ENCODE measurements at regions not wholly inside any gene's neighbourhood (a gene's known extent, or its start where the extent isn't known, plus 50 kb on each side); places are given as distances from the start of the nearest gene placed in this dataset.

DNA sequence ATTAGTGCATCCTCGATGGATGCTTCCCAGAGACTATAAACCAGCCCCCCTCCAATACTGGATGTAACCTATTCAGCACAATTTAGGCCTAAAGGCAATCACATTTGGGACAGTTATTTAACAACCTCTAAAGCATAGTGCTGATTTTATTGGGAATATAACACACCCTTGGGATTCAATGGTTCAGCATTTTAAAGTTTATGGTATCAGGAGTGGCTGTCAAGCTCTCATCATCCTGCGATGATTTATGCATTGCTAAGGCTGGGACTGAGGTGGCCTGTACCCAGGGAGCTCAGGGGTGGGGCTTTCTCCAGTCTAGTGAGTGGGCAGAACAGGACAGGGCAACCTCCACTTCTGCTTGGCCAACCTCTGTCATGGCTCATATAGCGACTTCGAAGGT lies 464.9 kb downstream of the INHBA start:
- H3K4me3 ChIP-seq (ENCODE audit: low read depth in 1 of 3, low read length in 3 of 3) = no peak overlapping the region
- no peak for DNase-seq (ENCODE audit: low spot score)
- H3K9ac ChIP-seq (ENCODE audit: low read depth in 1 of 2, low read length in 2 of 2) = no peak overlapping the region
- no peaks in the 10 kb centered on the region for H3K27me3 ChIP-seq (ENCODE audit: control insufficient read depth in 4 of 4, insufficient read depth in 4 of 4, low read length in 3 of 4)
- no peaks in the 10 kb centered on the region for H3K4me1 ChIP-seq (ENCODE audit: control insufficient read depth in 4 of 4, insufficient read depth in 4 of 4, low read length in 3 of 4)
- H3K36me3 ChIP-seq (ENCODE audit: control insufficient read depth in 4 of 4, insufficient read depth in 3 of 4, low read depth in 1 of 4, low read length in 3 of 4) = no peaks in the 10 kb centered on the region
- 95% methylated on average over 4 of the region's 4 CpGs for WGBS
- H3K9me3 ChIP-seq (ENCODE audit: control insufficient read depth in 4 of 4, low read length in 3 of 4) = peaks cover 0 to 2% (median 0%) of the 10 kb centered on the region in 4 donors
- no peak overlapping the region for H3K27ac ChIP-seq (ENCODE audit: low read depth in 1 of 2, low read length in 2 of 2)
- TF ChIP-seq, protein P1, sequence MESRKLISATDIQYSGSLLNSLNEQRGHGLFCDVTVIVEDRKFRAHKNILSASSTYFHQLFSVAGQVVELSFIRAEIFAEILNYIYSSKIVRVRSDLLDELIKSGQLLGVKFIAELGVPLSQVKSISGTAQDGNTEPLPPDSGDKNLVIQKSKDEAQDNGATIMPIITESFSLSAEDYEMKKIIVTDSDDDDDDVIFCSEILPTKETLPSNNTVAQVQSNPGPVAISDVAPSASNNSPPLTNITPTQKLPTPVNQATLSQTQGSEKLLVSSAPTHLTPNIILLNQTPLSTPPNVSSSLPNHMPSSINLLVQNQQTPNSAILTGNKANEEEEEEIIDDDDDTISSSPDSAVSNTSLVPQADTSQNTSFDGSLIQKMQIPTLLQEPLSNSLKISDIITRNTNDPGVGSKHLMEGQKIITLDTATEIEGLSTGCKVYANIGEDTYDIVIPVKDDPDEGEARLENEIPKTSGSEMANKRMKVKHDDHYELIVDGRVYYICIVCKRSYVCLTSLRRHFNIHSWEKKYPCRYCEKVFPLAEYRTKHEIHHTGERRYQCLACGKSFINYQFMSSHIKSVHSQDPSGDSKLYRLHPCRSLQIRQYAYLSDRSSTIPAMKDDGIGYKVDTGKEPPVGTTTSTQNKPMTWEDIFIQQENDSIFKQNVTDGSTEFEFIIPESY (IDR thresholded peaks at IDR 0.05) = no peak
- TF ChIP-seq, protein P2, sequence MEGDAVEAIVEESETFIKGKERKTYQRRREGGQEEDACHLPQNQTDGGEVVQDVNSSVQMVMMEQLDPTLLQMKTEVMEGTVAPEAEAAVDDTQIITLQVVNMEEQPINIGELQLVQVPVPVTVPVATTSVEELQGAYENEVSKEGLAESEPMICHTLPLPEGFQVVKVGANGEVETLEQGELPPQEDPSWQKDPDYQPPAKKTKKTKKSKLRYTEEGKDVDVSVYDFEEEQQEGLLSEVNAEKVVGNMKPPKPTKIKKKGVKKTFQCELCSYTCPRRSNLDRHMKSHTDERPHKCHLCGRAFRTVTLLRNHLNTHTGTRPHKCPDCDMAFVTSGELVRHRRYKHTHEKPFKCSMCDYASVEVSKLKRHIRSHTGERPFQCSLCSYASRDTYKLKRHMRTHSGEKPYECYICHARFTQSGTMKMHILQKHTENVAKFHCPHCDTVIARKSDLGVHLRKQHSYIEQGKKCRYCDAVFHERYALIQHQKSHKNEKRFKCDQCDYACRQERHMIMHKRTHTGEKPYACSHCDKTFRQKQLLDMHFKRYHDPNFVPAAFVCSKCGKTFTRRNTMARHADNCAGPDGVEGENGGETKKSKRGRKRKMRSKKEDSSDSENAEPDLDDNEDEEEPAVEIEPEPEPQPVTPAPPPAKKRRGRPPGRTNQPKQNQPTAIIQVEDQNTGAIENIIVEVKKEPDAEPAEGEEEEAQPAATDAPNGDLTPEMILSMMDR (IDR thresholded peaks at IDR 0.05; ENCODE audit: low read depth, low read length, missing input control) = no peak
- TF ChIP-seq EGR1 (IDR thresholded peaks at IDR 0.05; ENCODE audit: low read depth in 2 of 2) (no peak), RXRA (IDR thresholded peaks at IDR 0.05) (no peak), TAF1 (conservative IDR thresholded peaks at IDR 0.05) (no peak), GABPA (IDR thresholded peaks at IDR 0.05 in 1 of 2, conservative IDR thresholded peaks at IDR 0.05 in 1 of 2) (no peak), FOXA2 (IDR thresholded peaks at IDR 0.05) (no peak), RAD21 (IDR thresholded peaks at IDR 0.05) (no peak), HNF4A (conservative IDR thresholded peaks at IDR 0.05) (no peak), JUND (IDR thresholded peaks at IDR 0.05) (no peak), FOXA1 (IDR thresholded peaks at IDR 0.05) (no peak), YY1 (IDR thresholded peaks at IDR 0.05) (no peak)
- TF ChIP-seq, protein P3, sequence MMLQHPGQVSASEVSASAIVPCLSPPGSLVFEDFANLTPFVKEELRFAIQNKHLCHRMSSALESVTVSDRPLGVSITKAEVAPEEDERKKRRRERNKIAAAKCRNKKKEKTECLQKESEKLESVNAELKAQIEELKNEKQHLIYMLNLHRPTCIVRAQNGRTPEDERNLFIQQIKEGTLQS (IDR thresholded peaks at IDR 0.05) = no peak
- TF ChIP-seq, protein P4, sequence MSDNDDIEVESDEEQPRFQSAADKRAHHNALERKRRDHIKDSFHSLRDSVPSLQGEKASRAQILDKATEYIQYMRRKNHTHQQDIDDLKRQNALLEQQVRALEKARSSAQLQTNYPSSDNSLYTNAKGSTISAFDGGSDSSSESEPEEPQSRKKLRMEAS (IDR thresholded peaks at IDR 0.05) = no peak
- TF ChIP-seq, protein P5, sequence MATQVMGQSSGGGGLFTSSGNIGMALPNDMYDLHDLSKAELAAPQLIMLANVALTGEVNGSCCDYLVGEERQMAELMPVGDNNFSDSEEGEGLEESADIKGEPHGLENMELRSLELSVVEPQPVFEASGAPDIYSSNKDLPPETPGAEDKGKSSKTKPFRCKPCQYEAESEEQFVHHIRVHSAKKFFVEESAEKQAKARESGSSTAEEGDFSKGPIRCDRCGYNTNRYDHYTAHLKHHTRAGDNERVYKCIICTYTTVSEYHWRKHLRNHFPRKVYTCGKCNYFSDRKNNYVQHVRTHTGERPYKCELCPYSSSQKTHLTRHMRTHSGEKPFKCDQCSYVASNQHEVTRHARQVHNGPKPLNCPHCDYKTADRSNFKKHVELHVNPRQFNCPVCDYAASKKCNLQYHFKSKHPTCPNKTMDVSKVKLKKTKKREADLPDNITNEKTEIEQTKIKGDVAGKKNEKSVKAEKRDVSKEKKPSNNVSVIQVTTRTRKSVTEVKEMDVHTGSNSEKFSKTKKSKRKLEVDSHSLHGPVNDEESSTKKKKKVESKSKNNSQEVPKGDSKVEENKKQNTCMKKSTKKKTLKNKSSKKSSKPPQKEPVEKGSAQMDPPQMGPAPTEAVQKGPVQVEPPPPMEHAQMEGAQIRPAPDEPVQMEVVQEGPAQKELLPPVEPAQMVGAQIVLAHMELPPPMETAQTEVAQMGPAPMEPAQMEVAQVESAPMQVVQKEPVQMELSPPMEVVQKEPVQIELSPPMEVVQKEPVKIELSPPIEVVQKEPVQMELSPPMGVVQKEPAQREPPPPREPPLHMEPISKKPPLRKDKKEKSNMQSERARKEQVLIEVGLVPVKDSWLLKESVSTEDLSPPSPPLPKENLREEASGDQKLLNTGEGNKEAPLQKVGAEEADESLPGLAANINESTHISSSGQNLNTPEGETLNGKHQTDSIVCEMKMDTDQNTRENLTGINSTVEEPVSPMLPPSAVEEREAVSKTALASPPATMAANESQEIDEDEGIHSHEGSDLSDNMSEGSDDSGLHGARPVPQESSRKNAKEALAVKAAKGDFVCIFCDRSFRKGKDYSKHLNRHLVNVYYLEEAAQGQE (IDR thresholded peaks at IDR 0.05) = no peak

DNA sequence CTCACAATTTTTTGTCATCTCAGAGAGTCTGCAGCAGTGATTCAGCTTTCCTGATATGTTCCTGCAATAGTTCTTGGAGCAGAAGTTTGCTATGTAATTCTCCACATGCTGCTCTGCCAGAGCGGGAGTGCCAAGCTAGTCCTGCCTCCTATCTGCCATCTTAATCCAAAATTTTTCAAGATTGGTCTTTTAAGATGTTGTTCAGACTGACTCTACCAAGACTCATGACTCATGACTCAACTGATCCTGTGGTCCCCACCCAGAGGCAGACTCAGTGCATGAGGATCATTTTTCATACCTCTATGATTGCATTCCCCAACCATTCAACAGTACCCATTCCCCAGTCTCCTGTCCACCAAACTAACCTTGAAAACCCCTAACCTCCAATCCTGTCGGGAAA lies 470.8 kb downstream of the INHBA start:
- no peak overlapping the region for H3K4me3 ChIP-seq (ENCODE audit: low read depth in 1 of 3, low read length in 3 of 3)
- TF ChIP-seq EGR1 (IDR thresholded peaks at IDR 0.05; ENCODE audit: low read depth in 2 of 2) (no peak), HNF4G (IDR thresholded peaks at IDR 0.05) (no peak), RAD21 (IDR thresholded peaks at IDR 0.05) (no peak), TAF1 (conservative IDR thresholded peaks at IDR 0.05) (no peak), SP1 (IDR thresholded peaks at IDR 0.05) (no peak), YY1 (IDR thresholded peaks at IDR 0.05) (no peak)
- TF ChIP-seq, protein P5 (IDR thresholded peaks at IDR 0.05) = no peak
- no peaks in the 10 kb centered on the region for H3K4me1 ChIP-seq (ENCODE audit: control insufficient read depth in 4 of 4, insufficient read depth in 4 of 4, low read length in 3 of 4)
- H3K27ac ChIP-seq (ENCODE audit: low read depth in 1 of 2, low read length in 2 of 2) = no peak overlapping the region
- H3K27me3 ChIP-seq (ENCODE audit: control insufficient read depth in 4 of 4, insufficient read depth in 4 of 4, low read length in 3 of 4) = no peaks in the 10 kb centered on the region
- 95% methylated on average over 2 of the region's 2 CpGs for WGBS
- DNase-seq (ENCODE audit: low spot score) = no peak
- H3K9ac ChIP-seq (ENCODE audit: low read depth in 1 of 2, low read length in 2 of 2) = no peak overlapping the region
- H3K9me3 ChIP-seq (ENCODE audit: control insufficient read depth in 4 of 4, low read length in 3 of 4) = peaks cover 0 to 3% (median 0%) of the 10 kb centered on the region in 4 donors
- no peaks in the 10 kb centered on the region for H3K36me3 ChIP-seq (ENCODE audit: control insufficient read depth in 4 of 4, insufficient read depth in 3 of 4, low read depth in 1 of 4, low read length in 3 of 4)

All from liver (tissue), 8 donors.